ENCODE measurements at regions not wholly inside any gene's neighbourhood (a gene's known extent, or its start where the extent isn't known, plus 50 kb on each side); places are given as distances from the start of the nearest gene placed in this dataset.

DNA sequence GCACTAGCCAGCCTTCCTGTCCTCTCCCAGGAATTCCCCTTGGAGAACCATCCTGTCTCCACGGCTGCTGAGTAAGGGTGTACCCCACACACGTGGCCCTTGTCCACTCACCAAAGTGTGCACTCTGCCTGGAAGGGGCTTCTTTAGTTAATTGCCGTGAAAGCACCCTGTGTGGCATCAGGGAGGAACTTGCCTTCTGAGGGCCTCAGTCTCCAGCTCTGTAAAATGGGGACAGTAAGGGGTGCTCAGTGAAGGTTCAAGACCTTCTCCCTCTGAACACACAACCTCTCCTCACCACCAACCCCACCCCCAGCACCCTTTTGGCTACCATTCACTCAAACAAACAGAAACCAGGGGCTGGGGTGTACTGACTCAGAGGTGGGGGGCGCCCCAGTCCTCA, 59.1 kb upstream of the LHX1 start:
- no peak for DNase-seq (ENCODE audit: low read depth)
- no peak overlapping the region for H3K4me3 ChIP-seq (ENCODE audit: low read depth, low read length)
- TF ChIP-seq, protein P1, sequence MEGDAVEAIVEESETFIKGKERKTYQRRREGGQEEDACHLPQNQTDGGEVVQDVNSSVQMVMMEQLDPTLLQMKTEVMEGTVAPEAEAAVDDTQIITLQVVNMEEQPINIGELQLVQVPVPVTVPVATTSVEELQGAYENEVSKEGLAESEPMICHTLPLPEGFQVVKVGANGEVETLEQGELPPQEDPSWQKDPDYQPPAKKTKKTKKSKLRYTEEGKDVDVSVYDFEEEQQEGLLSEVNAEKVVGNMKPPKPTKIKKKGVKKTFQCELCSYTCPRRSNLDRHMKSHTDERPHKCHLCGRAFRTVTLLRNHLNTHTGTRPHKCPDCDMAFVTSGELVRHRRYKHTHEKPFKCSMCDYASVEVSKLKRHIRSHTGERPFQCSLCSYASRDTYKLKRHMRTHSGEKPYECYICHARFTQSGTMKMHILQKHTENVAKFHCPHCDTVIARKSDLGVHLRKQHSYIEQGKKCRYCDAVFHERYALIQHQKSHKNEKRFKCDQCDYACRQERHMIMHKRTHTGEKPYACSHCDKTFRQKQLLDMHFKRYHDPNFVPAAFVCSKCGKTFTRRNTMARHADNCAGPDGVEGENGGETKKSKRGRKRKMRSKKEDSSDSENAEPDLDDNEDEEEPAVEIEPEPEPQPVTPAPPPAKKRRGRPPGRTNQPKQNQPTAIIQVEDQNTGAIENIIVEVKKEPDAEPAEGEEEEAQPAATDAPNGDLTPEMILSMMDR (IDR thresholded peaks at IDR 0.05; ENCODE audit: insufficient read depth, low read depth, low read length), result no peak

DNA sequence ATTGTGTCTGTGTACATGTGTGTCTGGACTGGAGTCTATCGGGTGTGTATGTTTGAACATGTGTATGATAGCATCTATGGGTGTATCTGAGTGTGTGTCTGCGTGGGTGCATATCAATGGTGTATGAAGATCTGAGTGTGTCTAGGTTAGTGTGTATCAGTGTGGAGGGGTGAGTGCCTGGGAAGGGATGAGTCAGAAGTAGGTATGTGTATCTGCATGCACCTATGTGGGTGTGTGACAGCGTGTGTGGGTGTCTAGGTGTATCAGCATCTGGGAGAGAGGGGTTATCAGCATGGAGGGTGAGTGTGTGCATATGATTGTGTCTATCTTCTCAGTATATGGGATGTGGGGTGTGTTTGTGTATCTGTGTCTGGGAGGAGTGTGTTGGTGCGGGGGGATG, 58.2 kb upstream of the LHX1 start:
- no peak for DNase-seq (ENCODE audit: low read depth)
- H3K4me3 ChIP-seq (ENCODE audit: low read depth, low read length), result no peak overlapping the region
- TF ChIP-seq, protein P1 (IDR thresholded peaks at IDR 0.05; ENCODE audit: insufficient read depth, low read depth, low read length), result no peak

DNA sequence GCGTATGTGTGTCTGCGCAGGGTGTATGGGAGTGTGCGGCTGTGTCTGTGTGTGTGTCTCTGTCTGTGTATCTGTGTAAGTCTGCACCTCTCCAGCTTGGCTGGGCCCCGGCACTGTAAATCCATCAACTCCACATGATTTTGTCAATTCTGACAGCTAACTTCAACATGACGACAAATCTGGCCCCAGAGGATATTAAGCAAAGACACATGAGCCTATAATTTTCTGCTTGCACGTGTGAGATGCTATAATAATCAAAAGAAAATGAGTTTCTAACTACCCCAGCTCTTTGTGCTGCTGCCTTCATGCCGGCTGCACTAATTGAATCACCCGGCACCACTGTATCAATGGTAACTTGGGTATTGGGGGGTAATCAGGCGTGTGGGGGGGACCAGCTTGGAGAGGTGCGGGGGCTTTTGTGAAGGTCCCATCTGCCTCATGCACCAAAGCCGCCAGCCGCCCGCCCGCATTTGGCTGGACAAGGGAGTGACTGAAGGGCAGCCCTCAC, 57.6 kb upstream of the LHX1 start:
- TF ChIP-seq, protein P1 (IDR thresholded peaks at IDR 0.05; ENCODE audit: insufficient read depth, low read depth, low read length), result no peak
- no peak overlapping the region for H3K4me3 ChIP-seq (ENCODE audit: low read depth, low read length)
- DNase-seq (ENCODE audit: low read depth), result no peak

GRCh38 chr17:36880268-36880905, 56.9 kb upstream of the LHX1 start:
- TF ChIP-seq, protein P1 (IDR thresholded peaks at IDR 0.05; ENCODE audit: insufficient read depth, low read depth, low read length), result no peak
- no peak overlapping the region for H3K4me3 ChIP-seq (ENCODE audit: low read depth, low read length)
- DNase-seq (ENCODE audit: low read depth), result no peak

DNA sequence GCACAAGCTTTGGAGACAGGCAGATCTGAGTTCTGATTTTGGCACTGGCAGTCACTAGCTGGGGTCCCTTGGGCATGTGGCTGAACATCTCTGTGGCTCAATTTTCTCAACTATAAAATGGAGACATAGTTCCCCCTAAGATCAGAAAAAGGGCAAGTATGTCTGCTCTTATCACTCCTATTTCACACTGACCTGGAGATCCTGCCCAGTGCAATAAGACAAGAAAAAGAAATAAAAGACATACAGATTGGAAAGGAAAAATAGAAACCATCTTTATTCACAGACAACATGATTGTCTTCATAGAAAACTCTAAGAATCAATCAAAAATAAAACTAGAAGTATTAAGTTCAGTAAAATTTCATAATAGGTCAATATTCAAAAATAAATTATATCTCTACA, 56.0 kb upstream of the LHX1 start:
- DNase-seq (ENCODE audit: low read depth), result no peak
- no peak overlapping the region for H3K4me3 ChIP-seq (ENCODE audit: low read depth, low read length)
- TF ChIP-seq, protein P1 (IDR thresholded peaks at IDR 0.05; ENCODE audit: insufficient read depth, low read depth, low read length), result no peak

GRCh38 chr17:36884495-36885152, 52.7 kb upstream of the LHX1 start:
- TF ChIP-seq, protein P1 (IDR thresholded peaks at IDR 0.05; ENCODE audit: insufficient read depth, low read depth, low read length), result no peak
- H3K4me3 ChIP-seq (ENCODE audit: low read depth, low read length), result no peak overlapping the region
- DNase-seq (ENCODE audit: low read depth), result no peak
